GM12865 (cell line): ENCODE measurements at regions not wholly inside any gene's neighbourhood (a gene's known extent, or its start where the extent isn't known, plus 50 kb on each side); places are given as distances from the start of the nearest gene placed in this dataset.

Experiments
- DNase-seq: peaks from one replicate; pipeline ENCODE4 v3.0.0; 2010; ENCODE audit warnings: low read depth
- H3K4me3 ChIP-seq: 2 replicates; pipeline ENCODE4 v1.5.1; 2011; ENCODE audit warnings: mild to moderate bottlenecking, low read depth, low read length, control low read depth
- CTCF ChIP-seq: IDR thresholded peaks from 2 replicates; pipeline ENCODE4 v1.5.1; 2011; ENCODE audit warnings: low read length, control low read depth, low read depth, inconsistent platforms; ENCODE audit not compliant: insufficient read depth; ENCODE audit errors: missing control alignments

- no peak for TF ChIP-seq CTCF
- H3K4me3 ChIP-seq: no peak overlapping the region
- DNase-seq: no peak
Observed at GRCh38 chr5:15056988-15057592, 185.5 kb upstream of the ANKH start.

- no peak for TF ChIP-seq CTCF
- DNase-seq: peak; percentile 3
- H3K4me3 ChIP-seq: no peak overlapping the region
Observed at GRCh38 chr5:15044521-15044920, 172.9 kb upstream of the ANKH start.

- DNase-seq: no peak
Observed at GRCh38 chr5:15037247-15037908, 165.8 kb upstream of the ANKH start.

GRCh38 chr5:15034379-15034778 lies 162.8 kb upstream of the ANKH start:
- no peak for TF ChIP-seq CTCF
- no peak for DNase-seq
- H3K4me3 ChIP-seq: no peak overlapping the region

More at GRCh38 chr5:15037247-15037908, 165.8 kb upstream of the ANKH start:
- no peak overlapping the region for H3K4me3 ChIP-seq
- TF ChIP-seq CTCF: no peak

- no peak for TF ChIP-seq CTCF
- DNase-seq: no peak
- H3K4me3 ChIP-seq: no peak overlapping the region
Observed at GRCh38 chr5:15031180-15031579, 159.6 kb upstream of the ANKH start.

- H3K4me3 ChIP-seq: no peak overlapping the region
- TF ChIP-seq CTCF: no peak
- DNase-seq: no peak
Observed at GRCh38 chr5:15027764-15028163, 156.2 kb upstream of the ANKH start.

- no peak overlapping the region for H3K4me3 ChIP-seq
- no peak for DNase-seq
- TF ChIP-seq CTCF: no peak
Observed at GRCh38 chr5:15026944-15027343, 155.4 kb upstream of the ANKH start.
